Gastrocnemius medialis (tissue), 4 donors: ENCODE measurements at regions not wholly inside any gene's neighbourhood (a gene's known extent, or its start where the extent isn't known, plus 50 kb on each side); places are given as distances from the start of the nearest gene placed in this dataset.

ENCODE experiments used
- ATAC-seq, 2 donors: fragments of 150-250 bp; one replicate each; pipeline ENCODE4 v1.9.1; 2016
- DNase-seq, 2 donors: peaks; one replicate each; pipeline ENCODE4 v3.0.0-alpha.2; 2019
- H3K27ac ChIP-seq, 4 donors: fragments of 200-600 bp; sonication (generic); 1 replicate in 1 of 4; 2 replicates in 3 of 4; pipeline ENCODE4 v1.5.1; 2016 to 2018; ENCODE audit warnings: mild to moderate bottlenecking in 2 of 4, moderate library complexity in 1 of 4
- H3K27me3 ChIP-seq, 3 donors: fragments of 200-600 bp; sonication (generic) in 2 of 3; 1 replicate in 1 of 3; 2 replicates in 2 of 3; pipeline versions ENCODE4 v1.5.1 to v1.6.0; 2016 to 2019; ENCODE audit warnings: mild to moderate bottlenecking in 1 of 3, moderate library complexity in 1 of 3
- H3K36me3 ChIP-seq, 2 donors: fragments of 200-600 bp; sonication (generic) in 1 of 2; one replicate each; pipeline ENCODE4 v1.5.1; 2017 to 2018
- H3K4me1 ChIP-seq, 2 donors: fragments of 200-600 bp; sonication (generic) in 1 of 2; one replicate each; pipeline ENCODE4 v1.5.1; 2016 to 2017; ENCODE audit warnings: mild to moderate bottlenecking in 2 of 2
- H3K4me3 ChIP-seq, 4 donors: fragments of 200-600 bp; sonication (generic) in 3 of 4; 1 replicate in 1 of 4; 2 replicates in 3 of 4; pipeline ENCODE4 v1.5.1; 2016 to 2019; ENCODE audit warnings: mild to moderate bottlenecking in 2 of 4
- H3K9me3 ChIP-seq, 3 donors: fragments of 200-600 bp; sonication (generic) in 2 of 3; 1 replicate in 1 of 3; 2 replicates in 2 of 3; pipeline ENCODE4 v1.5.1; 2016 to 2019
- CTCF ChIP-seq, 5 experiments: fragments of 450-650 bp in 3 of 5; fragments of 200-600 bp in 2 of 5; sonication (generic) in 2 of 5; IDR thresholded peaks in 4 of 5; conservative IDR thresholded peaks in 1 of 5; 1 replicate in 4 of 5; 2 replicates in 1 of 5; pipeline ENCODE4 v1.5.1; 2016 to 2019; ENCODE audit warnings: antibody characterized with exemption in 5 of 5, mild to moderate bottlenecking in 3 of 5, moderate library complexity in 3 of 5
- POLR2A ChIP-seq, 2 donors: fragments of 450-650 bp; IDR thresholded peaks; one replicate each; pipeline ENCODE4 v1.6.1; 2017; ENCODE audit warnings: antibody characterized with exemption in 2 of 2, mild to moderate bottlenecking in 2 of 2, moderate library complexity in 2 of 2
- in situ Hi-C, 4 donors: fragments of 200-750 bp; cut with MboI; loops; one replicate each; pipeline versions ENCODE4 v1.15.0 to v1.8.0; 2017; ENCODE audit warnings: low sequenced_read_pairs in 4 of 4
- intact Hi-C: fragments of 100-400 bp; cut with DNase I; formaldehyde crosslinking; loops from one replicate; pipeline ENCODE4 v1.15.1; 2023; ENCODE audit warnings: low total_unique reads

GRCh38 chr12:75773377-75773776 is 258.2 kb downstream of the PHLDA1 start:
- in situ Hi-C loops = no loop called here
- Histone ChIP-seq H3K27me3 (no peaks in the 10 kb centered on the region), H3K27ac (no peak overlapping the region), H3K36me3 (no peaks in the 10 kb centered on the region), H3K4me3 (no peak overlapping the region), H3K9me3 (no peaks in the 10 kb centered on the region), H3K4me1 (no peaks in the 10 kb centered on the region)
- DNase-seq = no peak
- ATAC-seq = no peak
- TF ChIP-seq POLR2A (IDR thresholded peaks at IDR 0.05) (no peak), CTCF (IDR thresholded peaks at IDR 0.05 in 4 of 5, conservative IDR thresholded peaks at IDR 0.05 in 1 of 5) (no peak)
- intact Hi-C loops = no loop called here

- in situ Hi-C loops = no loop called here
- H3K27me3 ChIP-seq = no peaks in the 10 kb centered on the region
- H3K36me3 ChIP-seq = no peaks in the 10 kb centered on the region
- H3K9me3 ChIP-seq = no peaks in the 10 kb centered on the region
- no peak for ATAC-seq
- H3K27ac ChIP-seq = no peak overlapping the region
- H3K4me1 ChIP-seq = no peaks in the 10 kb centered on the region
- no peak for DNase-seq
- intact Hi-C loops = no loop called here
- H3K4me3 ChIP-seq = no peak overlapping the region
- TF ChIP-seq CTCF (IDR thresholded peaks at IDR 0.05 in 4 of 5, conservative IDR thresholded peaks at IDR 0.05 in 1 of 5) (no peak), POLR2A (IDR thresholded peaks at IDR 0.05) (no peak)
These were observed 259.6 kb upstream of the KRR1 start for GRCh38 chr12:75771023-75771422.

GRCh38 chr12:75767957-75768356 is 256.5 kb upstream of the KRR1 start:
- H3K4me3 ChIP-seq = no peak overlapping the region
- H3K9me3 ChIP-seq = no peaks in the 10 kb centered on the region
- ATAC-seq (no peak), DNase-seq (no peak)
- TF ChIP-seq CTCF (IDR thresholded peaks at IDR 0.05 in 4 of 5, conservative IDR thresholded peaks at IDR 0.05 in 1 of 5) = no peak
- no peak for TF ChIP-seq POLR2A (IDR thresholded peaks at IDR 0.05)
- in situ Hi-C loops = no loop called here
- H3K4me1 ChIP-seq = no peaks in the 10 kb centered on the region
- intact Hi-C loops = no loop called here
- H3K27ac ChIP-seq = no peak overlapping the region
- no peaks in the 10 kb centered on the region for H3K36me3 ChIP-seq
- H3K27me3 ChIP-seq = no peaks in the 10 kb centered on the region

- in situ Hi-C loops = no loop called here
- Histone ChIP-seq H3K9me3 (no peaks in the 10 kb centered on the region), H3K4me1 (no peaks in the 10 kb centered on the region), H3K27ac (no peak overlapping the region), H3K27me3 (no peaks in the 10 kb centered on the region), H3K4me3 (no peak overlapping the region), H3K36me3 (no peaks in the 10 kb centered on the region)
- DNase-seq (no peak), ATAC-seq (no peak)
- TF ChIP-seq POLR2A (IDR thresholded peaks at IDR 0.05) (no peak), CTCF (IDR thresholded peaks at IDR 0.05 in 4 of 5, conservative IDR thresholded peaks at IDR 0.05 in 1 of 5) (no peak)
- intact Hi-C loops = no loop called here
These were observed 255.1 kb upstream of the KRR1 start for GRCh38 chr12:75766263-75767160.
